ENCODE measurements at regions not wholly inside any gene's neighbourhood (a gene's known extent, or its start where the extent isn't known, plus 50 kb on each side); places are given as distances from the start of the nearest gene placed in this dataset.

- DNase-seq (ENCODE audit: low spot score) = no peak
- no peak for TF ChIP-seq CTCF (IDR thresholded peaks at IDR 0.05; ENCODE audit: extremely low read depth, missing control alignments)
Measured at GRCh38 chr3:144034715-144035290, 63.2 kb downstream of the DIPK2A start.

GRCh38 chr3:144036498-144036897, 64.9 kb downstream of the DIPK2A start:
- DNase-seq (ENCODE audit: low spot score) = no peak
- TF ChIP-seq CTCF (IDR thresholded peaks at IDR 0.05; ENCODE audit: extremely low read depth, missing control alignments) = no peak

GRCh38 chr3:144039661-144040060, 68.0 kb downstream of the DIPK2A start:
- TF ChIP-seq CTCF (IDR thresholded peaks at IDR 0.05; ENCODE audit: extremely low read depth, missing control alignments) = no peak
- DNase-seq (ENCODE audit: low spot score) = no peak

GRCh38 chr3:144041960-144042556, 70.4 kb downstream of the DIPK2A start:
- DNase-seq (ENCODE audit: low spot score) = no peak
- no peak for TF ChIP-seq CTCF (IDR thresholded peaks at IDR 0.05; ENCODE audit: extremely low read depth, missing control alignments)

GRCh38 chr3:144045766-144046165, 74.1 kb downstream of the DIPK2A start:
- no peak for TF ChIP-seq CTCF (IDR thresholded peaks at IDR 0.05; ENCODE audit: extremely low read depth, missing control alignments)
- no peak for DNase-seq (ENCODE audit: low spot score)

GRCh38 chr3:144049374-144049773, 77.8 kb downstream of the DIPK2A start:
- DNase-seq (ENCODE audit: low spot score) = no peak
- TF ChIP-seq CTCF (IDR thresholded peaks at IDR 0.05; ENCODE audit: extremely low read depth, missing control alignments) = no peak

GRCh38 chr3:144051211-144051610, 79.6 kb downstream of the DIPK2A start:
- DNase-seq (ENCODE audit: low spot score) = no peak
- TF ChIP-seq CTCF (IDR thresholded peaks at IDR 0.05; ENCODE audit: extremely low read depth, missing control alignments) = no peak
